BJ (cell line): ENCODE measurements at regions not wholly inside any gene's neighbourhood (a gene's known extent, or its start where the extent isn't known, plus 50 kb on each side); places are given as distances from the start of the nearest gene placed in this dataset.

Source experiments
- CTCF ChIA-PET: fragments of 350-600 bp; formaldehyde crosslinking; extraction: SDS; loops from one replicate; lab custom pipeline; 2021; ENCODE audit warnings: antibody characterized with exemption, inconsistent platforms; lab: Yijun Ruan, JAX
- POLR2A ChIA-PET: fragments of 300-600 bp; sonication (Branson Sonifier 250); formaldehyde crosslinking; extraction: SDS; loops from one replicate; lab custom pipeline; 2021; ENCODE audit warnings: antibody characterized with exemption; lab: Charles Lee
- DNase-seq: peaks from one replicate; pipeline ENCODE4 v3.0.0-alpha.2; 2011; ENCODE audit warnings: low read depth
- H3K27me3 ChIP-seq: 2 replicates; pipeline ENCODE4 v1.6.0; 2011; ENCODE audit warnings: low read length; ENCODE audit not compliant: control insufficient read depth, insufficient read depth
- H3K36me3 ChIP-seq: 2 replicates; pipeline ENCODE4 v1.5.1; 2011; ENCODE audit warnings: low read length; ENCODE audit not compliant: control insufficient read depth, insufficient read depth
- H3K4me3 ChIP-seq: 2 replicates; pipeline ENCODE4 v1.5.1; 2011; ENCODE audit warnings: low read depth, mild to moderate bottlenecking, control low read depth, low read length
- CTCF ChIP-seq: IDR thresholded peaks from 2 replicates; pipeline ENCODE4 v1.5.1; 2011; ENCODE audit warnings: low read depth, mild to moderate bottlenecking, control low read depth, inconsistent platforms, low read length, moderate library complexity; ENCODE audit not compliant: insufficient read depth

GRCh38 chr5:139740138-139740991 is 55.2 kb upstream of the PSD2 start:
- Histone ChIP-seq H3K36me3 (no peaks in the 10 kb centered on the region), H3K27me3 (no peaks in the 10 kb centered on the region), H3K4me3 (no peak overlapping the region)
- ChIA-PET CTCF (interaction anchor here (1.3 to 1.6 kb wide), 2 partner anchors 10 to 25 kb away, joined by 3 to 4 read pairs; no protein-coding TSS in a partner anchor), POLR2A (interaction anchor here (0.6 kb wide), 1 partner anchor 90 kb away, joined by 5 read pairs; no protein-coding TSS in a partner anchor)
- no peak for TF ChIP-seq CTCF
- DNase-seq: no peak

GRCh38 chr5:139740992-139741672 is 54.5 kb upstream of the PSD2 start:
- Histone ChIP-seq H3K4me3 (no peak overlapping the region), H3K36me3 (no peaks in the 10 kb centered on the region), H3K27me3 (no peaks in the 10 kb centered on the region)
- DNase-seq: no peak
- no peak for TF ChIP-seq CTCF
- CTCF ChIA-PET: no interaction called here
- POLR2A ChIA-PET: no interaction called here

- TF ChIP-seq CTCF: no peak
- Histone ChIP-seq H3K27me3 (no peaks in the 10 kb centered on the region), H3K36me3 (no peaks in the 10 kb centered on the region), H3K4me3 (no peak overlapping the region)
- ChIA-PET POLR2A (no interaction called here), CTCF (interaction anchor here (1.3 kb wide), 1 partner anchor 33 kb away, joined by 3 read pairs; no protein-coding TSS in a partner anchor)
- no peak for DNase-seq
These were observed 53.8 kb upstream of the PSD2 start for GRCh38 chr5:139741823-139742172.

GRCh38 chr5:139742173-139742903 is 53.3 kb upstream of the PSD2 start:
- no peak for DNase-seq
- CTCF ChIA-PET: interaction anchor here (1.3 kb wide), 1 partner anchor 33 kb away, joined by 3 read pairs; no protein-coding TSS in a partner anchor
- TF ChIP-seq CTCF: no peak
- no peaks in the 10 kb centered on the region for H3K36me3 ChIP-seq
- no peaks in the 10 kb centered on the region for H3K27me3 ChIP-seq
- POLR2A ChIA-PET: no interaction called here
- no peak overlapping the region for H3K4me3 ChIP-seq
